ENCODE measurements at regions not wholly inside any gene's neighbourhood (a gene's known extent, or its start where the extent isn't known, plus 50 kb on each side); places are given as distances from the start of the nearest gene placed in this dataset.

- no peak for DNase-seq (ENCODE audit: low spot score)
Measured at GRCh38 chr6:76416821-76417605, 344.6 kb upstream of the IMPG1 start.

- DNase-seq (ENCODE audit: low spot score): no peak
Measured at GRCh38 chr6:76403064-76403463, 330.6 kb upstream of the IMPG1 start.

- DNase-seq (ENCODE audit: low spot score): no peak
Measured at GRCh38 chr6:76397966-76398365, 325.5 kb upstream of the IMPG1 start.

- DNase-seq (ENCODE audit: low spot score): no peak
Measured at GRCh38 chr6:76382201-76382600, 309.7 kb upstream of the IMPG1 start.

- DNase-seq (ENCODE audit: low spot score): no peak
Measured at GRCh38 chr6:76381612-76382011, 309.1 kb upstream of the IMPG1 start.

GRCh38 chr6:76351275-76351674 lies 278.8 kb upstream of the IMPG1 start:
- no peak for DNase-seq (ENCODE audit: low spot score)

- no peak for DNase-seq (ENCODE audit: low spot score)
Measured at GRCh38 chr6:76347539-76347938, 275.1 kb upstream of the IMPG1 start.

- DNase-seq (ENCODE audit: low spot score): no peak
Measured at GRCh38 chr6:76342611-76343160, 270.2 kb upstream of the IMPG1 start.

GRCh38 chr6:76330031-76330430 lies 257.6 kb upstream of the IMPG1 start:
- no peak for DNase-seq (ENCODE audit: low spot score)

GRCh38 chr6:76326871-76327270 lies 254.4 kb upstream of the IMPG1 start:
- no peak for DNase-seq (ENCODE audit: low spot score)
